Adrenal gland (tissue), 5 donors: ENCODE measurements at regions not wholly inside any gene's neighbourhood (a gene's known extent, or its start where the extent isn't known, plus 50 kb on each side); places are given as distances from the start of the nearest gene placed in this dataset.

Experiments used
- CTCF ChIP-seq, 6 experiments: fragments of 450-650 bp in 4 of 6; fragments of 200-600 bp in 2 of 6; sonication (generic) in 1 of 6; IDR thresholded peaks; 1 replicate in 5 of 6; 2 replicates in 1 of 6; pipeline versions ENCODE4 v1.5.1 to v1.8.0; 2016 to 2021; ENCODE audit warnings: antibody characterized with exemption in 6 of 6, mild to moderate bottlenecking in 2 of 6, moderate library complexity in 1 of 6
- POLR2A ChIP-seq, 2 donors: fragments of 450-650 bp; IDR thresholded peaks; one replicate each; pipeline ENCODE4 v1.6.1; 2017; ENCODE audit warnings: antibody characterized with exemption in 2 of 2, mild to moderate bottlenecking in 2 of 2, moderate library complexity in 1 of 2
- donor health status: DM: no; HTN: no; CAD: no.

GRCh38 chr4:128623508-128624215 is 185.8 kb upstream of the JADE1 start:
- TF ChIP-seq CTCF (IDR thresholded peaks at IDR 0.05) (no peak), POLR2A (IDR thresholded peaks at IDR 0.05) (no peak)
